ENCODE measurements at regions not wholly inside any gene's neighbourhood (a gene's known extent, or its start where the extent isn't known, plus 50 kb on each side); places are given as distances from the start of the nearest gene placed in this dataset.

DNA sequence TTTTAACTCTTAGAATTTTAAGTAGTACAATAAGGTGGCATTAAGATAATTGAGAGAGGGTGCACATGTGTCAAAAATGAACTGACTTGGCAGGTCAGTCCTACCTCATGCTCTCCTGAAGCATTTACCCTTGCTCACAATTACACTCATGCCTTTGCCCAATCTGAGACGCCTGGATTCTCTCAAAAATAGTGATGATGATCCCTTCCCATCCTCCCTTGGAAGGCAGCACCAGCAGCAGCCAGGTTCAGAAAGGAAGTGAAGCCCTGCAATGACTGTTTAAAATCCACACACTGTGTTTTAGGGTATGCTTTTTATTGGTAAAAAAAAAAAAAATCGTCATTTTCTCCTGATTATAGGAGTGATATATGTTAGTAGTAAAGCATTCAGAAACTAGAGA lies 246.6 kb downstream of the PRELID2 start:
- H3K4me3 ChIP-seq (ENCODE audit: low read depth, low read length): no peak overlapping the region

DNA sequence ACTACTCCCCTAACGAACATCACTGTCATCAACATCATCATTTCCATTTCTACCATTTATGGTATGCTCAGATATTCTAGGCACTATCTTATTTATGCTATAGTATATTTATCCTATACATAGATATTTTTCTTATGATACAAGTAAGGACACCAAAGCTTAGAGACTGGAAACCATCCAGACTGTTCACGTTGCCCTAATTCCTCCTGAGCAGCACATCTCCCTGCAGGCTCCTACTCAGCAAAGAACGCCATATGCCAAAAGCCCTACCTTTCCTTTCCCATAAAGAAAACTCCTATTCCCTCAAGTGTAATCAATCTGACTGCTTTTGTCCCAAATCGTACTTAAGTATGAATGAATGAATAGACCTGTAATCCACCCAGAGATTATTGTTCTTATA lies 247.0 kb downstream of the PRELID2 start:
- H3K4me3 ChIP-seq (ENCODE audit: low read depth, low read length): no peak overlapping the region
- TF ChIP-seq, protein P1, sequence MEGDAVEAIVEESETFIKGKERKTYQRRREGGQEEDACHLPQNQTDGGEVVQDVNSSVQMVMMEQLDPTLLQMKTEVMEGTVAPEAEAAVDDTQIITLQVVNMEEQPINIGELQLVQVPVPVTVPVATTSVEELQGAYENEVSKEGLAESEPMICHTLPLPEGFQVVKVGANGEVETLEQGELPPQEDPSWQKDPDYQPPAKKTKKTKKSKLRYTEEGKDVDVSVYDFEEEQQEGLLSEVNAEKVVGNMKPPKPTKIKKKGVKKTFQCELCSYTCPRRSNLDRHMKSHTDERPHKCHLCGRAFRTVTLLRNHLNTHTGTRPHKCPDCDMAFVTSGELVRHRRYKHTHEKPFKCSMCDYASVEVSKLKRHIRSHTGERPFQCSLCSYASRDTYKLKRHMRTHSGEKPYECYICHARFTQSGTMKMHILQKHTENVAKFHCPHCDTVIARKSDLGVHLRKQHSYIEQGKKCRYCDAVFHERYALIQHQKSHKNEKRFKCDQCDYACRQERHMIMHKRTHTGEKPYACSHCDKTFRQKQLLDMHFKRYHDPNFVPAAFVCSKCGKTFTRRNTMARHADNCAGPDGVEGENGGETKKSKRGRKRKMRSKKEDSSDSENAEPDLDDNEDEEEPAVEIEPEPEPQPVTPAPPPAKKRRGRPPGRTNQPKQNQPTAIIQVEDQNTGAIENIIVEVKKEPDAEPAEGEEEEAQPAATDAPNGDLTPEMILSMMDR (IDR thresholded peaks at IDR 0.05; ENCODE audit: borderline replicate concordance, insufficient read depth, low read depth, low read length): no peak

More for the DNA sequence above, 246.6 kb downstream of the PRELID2 start:
- TF ChIP-seq, protein P1 (IDR thresholded peaks at IDR 0.05; ENCODE audit: borderline replicate concordance, insufficient read depth, low read depth, low read length): no peak

DNA sequence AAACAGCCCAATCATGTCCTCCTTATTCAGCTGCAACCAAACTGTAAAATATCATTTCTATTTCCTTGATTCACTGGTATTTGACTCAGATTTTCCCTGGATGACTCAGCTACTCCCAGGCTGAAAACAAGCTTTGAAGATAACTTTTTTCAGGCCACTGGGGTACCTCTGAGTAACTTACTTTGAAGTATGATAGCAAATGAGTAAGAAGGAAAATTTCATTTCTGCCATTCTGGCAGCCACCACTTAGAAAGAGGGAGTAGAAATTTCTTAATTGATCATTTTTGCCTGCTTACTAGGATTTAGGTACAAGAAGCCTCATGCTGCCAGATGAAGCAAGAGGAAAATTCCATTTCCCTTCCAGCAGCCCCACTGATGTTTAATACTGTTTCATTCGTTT lies 247.4 kb downstream of the PRELID2 start:
- H3K4me3 ChIP-seq (ENCODE audit: low read depth, low read length): no peak overlapping the region
- TF ChIP-seq, protein P1 (IDR thresholded peaks at IDR 0.05; ENCODE audit: borderline replicate concordance, insufficient read depth, low read depth, low read length): no peak

DNA sequence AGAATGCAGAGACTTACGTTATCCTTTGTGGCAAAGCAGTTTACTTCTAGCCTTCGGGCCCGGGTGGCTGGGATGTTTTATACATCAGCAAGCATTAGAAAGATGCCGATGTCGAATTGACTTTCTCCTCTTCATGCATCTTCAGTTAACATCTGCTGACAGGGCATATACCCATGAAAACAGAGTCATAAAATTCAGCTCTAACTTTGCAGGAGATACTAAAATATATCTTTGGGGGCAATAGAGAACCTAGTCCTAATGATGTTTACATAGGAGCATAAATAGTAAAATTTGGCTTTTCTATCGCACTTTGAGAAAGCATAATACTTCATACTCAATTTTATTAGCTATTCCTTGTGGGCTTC lies 247.9 kb downstream of the PRELID2 start:
- TF ChIP-seq, protein P1 (IDR thresholded peaks at IDR 0.05; ENCODE audit: borderline replicate concordance, insufficient read depth, low read depth, low read length): no peak
- no peak overlapping the region for H3K4me3 ChIP-seq (ENCODE audit: low read depth, low read length)

DNA sequence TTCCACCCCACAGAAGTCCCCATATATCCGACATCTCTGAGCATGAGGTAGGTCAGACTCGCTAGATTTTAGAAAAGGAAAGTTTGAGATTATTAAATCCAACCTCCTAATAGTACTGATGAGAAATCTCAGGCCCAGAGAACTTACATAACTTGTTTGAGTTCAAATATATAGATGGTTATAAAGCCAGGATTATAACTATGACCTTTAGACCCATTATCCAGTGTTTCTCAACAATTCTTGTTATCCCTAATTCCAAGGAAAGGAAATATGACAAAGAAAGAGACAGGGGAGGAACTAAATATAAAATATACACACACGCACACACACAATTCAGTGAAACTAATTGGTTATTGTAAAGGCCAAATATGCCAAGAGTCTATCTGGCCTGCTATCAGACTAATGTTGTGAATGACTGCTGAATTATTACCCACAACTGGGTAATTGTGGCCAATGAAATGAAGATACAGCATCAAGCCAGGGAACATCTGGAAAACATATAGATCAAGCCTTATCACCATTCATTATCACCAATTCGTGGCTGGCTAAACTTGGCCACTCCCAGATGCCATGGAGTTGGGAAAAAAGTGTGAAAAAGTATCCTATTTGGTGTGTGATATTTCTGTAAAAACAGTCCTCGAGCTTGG lies 248.4 kb downstream of the PRELID2 start:
- no peak overlapping the region for H3K4me3 ChIP-seq (ENCODE audit: low read depth, low read length)
- TF ChIP-seq, protein P1 (IDR thresholded peaks at IDR 0.05; ENCODE audit: borderline replicate concordance, insufficient read depth, low read depth, low read length): no peak

DNA sequence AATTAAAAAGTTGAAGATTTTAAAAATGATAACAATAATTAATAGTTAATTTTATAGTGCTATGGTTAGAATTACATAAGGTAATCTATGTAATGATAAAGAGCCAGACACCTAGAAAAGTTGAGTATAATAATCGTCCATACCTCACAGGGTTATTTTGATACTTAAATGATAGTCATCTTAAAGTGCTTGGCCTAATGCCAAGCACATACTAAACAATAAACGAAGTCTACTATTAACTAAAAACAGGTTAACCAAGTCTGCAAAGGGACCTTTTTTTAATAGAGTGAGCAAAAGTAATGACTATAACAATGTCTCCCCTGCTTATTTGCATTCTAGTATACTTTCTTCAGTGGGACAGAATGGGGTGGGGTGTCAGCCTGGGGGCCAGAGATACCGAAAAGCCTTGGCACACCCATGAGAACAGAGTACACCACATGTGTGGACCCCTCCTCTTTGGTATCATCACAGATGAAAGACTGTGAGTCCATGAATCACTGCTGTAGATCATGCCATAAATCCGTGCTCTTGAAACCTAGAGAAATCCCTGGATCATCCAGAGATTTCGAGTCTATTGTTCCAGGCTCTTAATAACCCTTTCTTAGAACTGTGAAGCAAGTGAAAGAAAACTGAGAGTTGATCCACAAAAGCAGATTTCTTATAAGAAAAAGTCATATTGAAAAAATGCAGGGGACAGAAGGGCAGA lies 249.5 kb downstream of the PRELID2 start:
- TF ChIP-seq, protein P1 (IDR thresholded peaks at IDR 0.05; ENCODE audit: borderline replicate concordance, insufficient read depth, low read depth, low read length): no peak

DNA sequence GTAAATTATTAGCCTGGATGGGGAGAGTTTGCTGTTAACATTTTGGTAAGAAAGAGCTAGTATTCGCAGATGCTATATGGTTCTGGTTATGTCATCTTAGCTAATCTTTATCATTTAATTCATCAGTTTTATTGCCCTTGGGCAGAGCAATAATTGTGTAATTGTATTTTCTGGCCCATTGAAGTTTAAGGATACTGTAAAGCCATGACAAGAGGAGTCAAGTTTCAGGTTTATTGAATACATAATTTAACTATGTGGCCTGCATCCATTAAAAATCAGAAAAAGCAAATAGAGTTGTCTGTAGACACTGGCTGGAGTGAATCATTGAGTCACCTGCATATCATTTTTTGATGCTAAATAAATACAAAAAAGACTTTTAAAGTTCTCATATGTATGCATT lies 255.8 kb downstream of the PRELID2 start:
- no peak overlapping the region for H3K4me3 ChIP-seq (ENCODE audit: low read depth, low read length)
- TF ChIP-seq, protein P1 (IDR thresholded peaks at IDR 0.05; ENCODE audit: borderline replicate concordance, insufficient read depth, low read depth, low read length): no peak

More for the DNA sequence above, 249.5 kb downstream of the PRELID2 start:
- H3K4me3 ChIP-seq (ENCODE audit: low read depth, low read length): no peak overlapping the region

All from GM12875 (cell line).